KMS-11 (cell line): ENCODE measurements at regions not wholly inside any gene's neighbourhood (a gene's known extent, or its start where the extent isn't known, plus 50 kb on each side); places are given as distances from the start of the nearest gene placed in this dataset.

ENCODE experiments used
- H2AFZ ChIP-seq: fragments of 200-600 bp; sonication (generic); 2 replicates; pipeline ENCODE4 v1.6.1; 2016; ENCODE audit warnings: antibody characterized with exemption, mixed run types, low read depth
- H3K27ac ChIP-seq: fragments of 200-600 bp; sonication (generic); 2 replicates; pipeline ENCODE4 v1.6.1; 2016; ENCODE audit warnings: mild to moderate bottlenecking, mixed run types
- H3K27me3 ChIP-seq: fragments of 200-600 bp; sonication (generic); 2 replicates; pipeline ENCODE4 v1.6.1; 2017; ENCODE audit warnings: mild to moderate bottlenecking, low read depth, mixed run types, moderate library complexity; ENCODE audit not compliant: insufficient read depth
- H3K36me3 ChIP-seq: fragments of 200-600 bp; sonication (generic); 2 replicates; pipeline ENCODE4 v1.6.1; 2017; ENCODE audit warnings: mild to moderate bottlenecking, mixed run types; ENCODE audit not compliant: insufficient read depth
- H3K4me1 ChIP-seq: fragments of 200-600 bp; sonication (generic); 2 replicates; pipeline ENCODE4 v1.6.1; 2016; ENCODE audit warnings: mild to moderate bottlenecking, low read depth, mixed run types; ENCODE audit not compliant: poor library complexity, severe bottlenecking
- H3K4me2 ChIP-seq: fragments of 200-600 bp; sonication (generic); 2 replicates; pipeline ENCODE4 v1.7.0; 2016; ENCODE audit warnings: mild to moderate bottlenecking, mixed run types
- H3K4me3 ChIP-seq: fragments of 200-600 bp; sonication (generic); IDR thresholded peaks from 2 replicates; pipeline ENCODE4 v1.6.1; 2017; ENCODE audit warnings: low read depth, low read length, mixed read lengths; ENCODE audit not compliant: insufficient read depth
- H3K79me2 ChIP-seq: fragments of 200-600 bp; sonication (generic); 2 replicates; pipeline ENCODE4 v1.6.1; 2016; ENCODE audit warnings: low read depth, mixed run types; ENCODE audit not compliant: insufficient read depth
- H3K9ac ChIP-seq: fragments of 200-600 bp; sonication (generic); 2 replicates; pipeline ENCODE4 v1.6.1; 2016; ENCODE audit warnings: mild to moderate bottlenecking, mixed run types
- H4K20me1 ChIP-seq: fragments of 200-600 bp; sonication (generic); 2 replicates; pipeline ENCODE4 v1.6.1; 2016; ENCODE audit warnings: mild to moderate bottlenecking, mixed run types; ENCODE audit not compliant: insufficient read depth
- CTCF ChIP-seq: fragments of 200-600 bp; sonication (generic); conservative IDR thresholded peaks from 2 replicates; pipeline ENCODE4 v1.6.1; 2017; ENCODE audit warnings: low read depth, mild to moderate bottlenecking, antibody characterized with exemption, low read length, moderate library complexity, mixed read lengths

DNA sequence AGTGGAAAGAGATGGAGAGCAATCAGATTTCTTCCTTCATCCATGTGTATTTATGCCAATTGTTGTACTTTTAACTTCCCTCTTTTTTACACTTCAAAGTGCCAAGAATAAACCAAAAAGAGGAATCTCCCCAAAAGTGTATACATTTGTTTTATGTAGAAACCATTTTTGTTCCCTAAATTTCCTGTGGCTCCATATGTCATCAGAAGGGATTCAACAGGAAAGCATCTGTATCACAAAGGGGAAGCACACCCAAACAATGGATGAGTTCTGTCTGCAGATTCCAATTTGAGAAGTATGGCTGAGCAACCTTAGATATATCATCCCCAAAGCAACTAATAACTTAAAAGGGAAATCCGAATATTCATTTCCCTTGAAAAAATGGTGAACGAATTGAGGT is 275.0 kb downstream of the MREG start:
- Histone ChIP-seq H3K27ac (no peak overlapping the region), H3K9ac (no peak overlapping the region), H3K4me2 (no peak overlapping the region), H4K20me1 (no peaks in the 10 kb centered on the region), H3K4me3 (no peak overlapping the region), H3K36me3 (no peaks in the 10 kb centered on the region), H3K27me3 (no peaks in the 10 kb centered on the region), H2AFZ (no peak overlapping the region), H3K4me1 (no peaks in the 10 kb centered on the region), H3K79me2 (no peaks in the 10 kb centered on the region)
- no peak for TF ChIP-seq CTCF

DNA sequence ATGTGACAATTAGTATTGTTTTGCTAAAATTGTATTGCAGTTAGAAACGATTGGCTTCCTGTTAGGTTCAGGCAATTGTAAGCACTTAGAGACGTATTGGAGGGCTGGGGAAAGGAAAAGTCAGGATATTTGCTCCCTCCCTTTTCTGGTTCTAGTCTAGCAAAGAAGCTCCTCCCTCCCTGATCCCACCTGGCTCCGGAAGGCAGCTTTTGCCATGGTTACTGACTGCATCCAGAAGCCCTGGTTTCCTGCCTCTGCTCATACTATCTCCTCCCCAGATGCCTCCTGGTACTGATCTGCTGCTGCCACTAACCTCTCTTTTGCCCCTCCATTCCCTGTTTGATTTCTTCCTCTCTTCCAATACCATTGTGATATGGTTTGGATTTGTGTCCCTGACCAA is 275.9 kb downstream of the MREG start:
- Histone ChIP-seq H3K4me3 (no peak overlapping the region), H2AFZ (no peak overlapping the region), H3K9ac (no peak overlapping the region), H3K4me1 (no peaks in the 10 kb centered on the region), H3K27me3 (no peaks in the 10 kb centered on the region), H3K36me3 (no peaks in the 10 kb centered on the region), H3K4me2 (no peak overlapping the region), H4K20me1 (no peaks in the 10 kb centered on the region), H3K27ac (no peak overlapping the region), H3K79me2 (no peaks in the 10 kb centered on the region)
- TF ChIP-seq CTCF, result no peak

- no peak overlapping the region for H2AFZ ChIP-seq
- no peaks in the 10 kb centered on the region for H3K4me1 ChIP-seq
- no peaks in the 10 kb centered on the region for H4K20me1 ChIP-seq
- no peaks in the 10 kb centered on the region for H3K27me3 ChIP-seq
- H3K4me2 ChIP-seq, result no peak overlapping the region
- H3K4me3 ChIP-seq, result no peak overlapping the region
- H3K79me2 ChIP-seq, result no peaks in the 10 kb centered on the region
- no peak overlapping the region for H3K9ac ChIP-seq
- no peaks in the 10 kb centered on the region for H3K36me3 ChIP-seq
- H3K27ac ChIP-seq, result no peak overlapping the region
- no peak for TF ChIP-seq CTCF
Observed at GRCh38 chr2:215736653-215737290, 276.6 kb downstream of the MREG start.

DNA sequence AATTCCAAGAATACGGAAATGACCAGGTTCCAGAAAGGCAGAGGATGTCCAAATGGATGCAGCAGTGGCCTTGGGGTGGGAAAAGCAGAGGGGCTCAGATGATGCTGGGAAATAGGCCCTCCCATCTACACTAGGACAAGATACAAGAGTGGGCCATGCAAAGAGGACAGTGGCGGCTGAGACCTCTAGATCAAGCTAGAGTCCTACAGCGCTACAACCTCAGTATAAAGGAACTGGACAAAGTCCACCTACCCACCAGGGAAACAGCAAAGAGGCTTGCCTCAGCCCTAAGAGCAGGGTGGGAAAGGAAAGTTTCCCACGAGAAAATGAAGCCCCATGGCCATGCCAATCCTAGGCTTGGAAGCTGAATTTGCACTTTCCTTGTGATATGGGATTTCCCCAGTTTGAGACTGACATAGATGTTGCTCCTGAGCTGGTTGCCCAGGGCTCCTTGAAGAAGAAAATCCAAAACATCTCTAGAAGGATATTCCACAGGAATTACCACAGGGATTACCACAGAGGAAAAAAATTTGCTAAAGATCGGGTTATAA is 282.2 kb downstream of the MREG start:
- Histone ChIP-seq H3K4me2 (no peak overlapping the region), H4K20me1 (no peaks in the 10 kb centered on the region), H3K79me2 (no peaks in the 10 kb centered on the region), H2AFZ (no peak overlapping the region), H3K36me3 (no peaks in the 10 kb centered on the region), H3K27me3 (no peaks in the 10 kb centered on the region), H3K4me3 (no peak overlapping the region), H3K9ac (no peak overlapping the region), H3K4me1 (no peaks in the 10 kb centered on the region), H3K27ac (no peak overlapping the region)
- no peak for TF ChIP-seq CTCF
